Spleen (tissue), 11 donors: ENCODE measurements at regions not wholly inside any gene's neighbourhood (a gene's known extent, or its start where the extent isn't known, plus 50 kb on each side); places are given as distances from the start of the nearest gene placed in this dataset.

ENCODE experiments used
- DNase-seq: peaks from one replicate; pipeline ENCODE4 v3.0.0-alpha.2; 2020
- H3K27ac ChIP-seq, 8 donors: fragments of 200-600 bp; sonication (generic) in 7 of 8; 1 replicate in 4 of 8; 2 replicates in 4 of 8; pipeline versions ENCODE4 v1.5.0 to v1.8.0; 2016 to 2021; ENCODE audit warnings: inconsistent platforms in 4 of 8, mild to moderate bottlenecking in 4 of 8, moderate library complexity in 1 of 8
- H3K27me3 ChIP-seq, 7 donors: fragments of 200-600 bp; sonication (generic) in 6 of 7; replicated peaks in 1 of 7; 1 replicate in 4 of 7; 2 replicates in 3 of 7; pipeline versions ENCODE4 v1.5.0 to v1.8.0; 2016 to 2021; ENCODE audit warnings: inconsistent platforms in 3 of 7, mild to moderate bottlenecking in 1 of 7
- H3K36me3 ChIP-seq, 6 donors: fragments of 200-600 bp; sonication (generic) in 5 of 6; 1 replicate in 4 of 6; 2 replicates in 2 of 6; pipeline versions ENCODE4 v1.5.0 to v1.8.0; 2016 to 2021; ENCODE audit warnings: inconsistent platforms in 2 of 6
- H3K4me1 ChIP-seq, 6 donors: fragments of 200-600 bp; sonication (generic) in 5 of 6; 1 replicate in 3 of 6; 2 replicates in 3 of 6; pipeline versions ENCODE4 v1.5.0 to v1.8.0; 2016 to 2021; ENCODE audit warnings: inconsistent platforms in 3 of 6
- H3K4me3 ChIP-seq, 8 donors: fragments of 200-600 bp; sonication (generic) in 7 of 8; 1 replicate in 4 of 8; 2 replicates in 4 of 8; pipeline versions ENCODE4 v1.5.0 to v1.8.0; 2016 to 2021; ENCODE audit warnings: inconsistent platforms in 4 of 8, mild to moderate bottlenecking in 4 of 8, moderate library complexity in 2 of 8
- H3K9me3 ChIP-seq, 8 donors: fragments of 200-600 bp; sonication (generic) in 7 of 8; 1 replicate in 4 of 8; 2 replicates in 4 of 8; pipeline versions ENCODE4 v1.5.0 to v1.8.0; 2016 to 2021; ENCODE audit warnings: inconsistent platforms in 4 of 8
- POLR2A ChIP-seq, 3 donors: fragments of 450-650 bp; IDR thresholded peaks; one replicate each; pipeline ENCODE4 v1.5.1; 2017; ENCODE audit warnings: antibody characterized with exemption in 3 of 3, mild to moderate bottlenecking in 1 of 3
- POLR2AphosphoS5 ChIP-seq, 3 donors: sonication (generic); formaldehyde crosslinking; IDR thresholded peaks; one replicate each; pipeline ENCODE4 v1.5.1; 2017; ENCODE audit warnings: antibody characterized with exemption in 3 of 3
- WGBS, 5 donors: extraction: QIAGEN DNeasy Blood & Tissue Kit in 3 of 5; methylation state at CpG; one replicate each; pipeline versions ENCODE4 v1.1.5 to v1.1.7; 2013 to 2018; 5-methylcytosine and 5-hydroxymethylcytosine counted together
- intact Hi-C: fragments of 100-400 bp; cut with DNase I; formaldehyde crosslinking; loops from one replicate; pipeline ENCODE4 v1.15.0; 2023; ENCODE audit warnings: low total_unique reads
- TF ChIP-seq, protein P1 (sequence below), 11 experiments: fragments of 200-600 bp in 7 of 11; fragments of 450-650 bp in 4 of 11; sonication (generic) in 4 of 11; IDR thresholded peaks in 8 of 11; conservative IDR thresholded peaks in 3 of 11; 1 replicate in 7 of 11; 2 replicates in 4 of 11; pipeline versions ENCODE4 v1.4.0 to v1.8.0; 2016 to 2021; ENCODE audit warnings: antibody characterized with exemption in 11 of 11, inconsistent platforms in 4 of 11, mild to moderate bottlenecking in 1 of 11
- donor health status: healthy with polysubstance abuse.
- donor health status: DM: no; HTN: no; CAD: no; lungs with moderate emphysema.
- donor health status: DM: no; HTN: no; CAD: no.
- donor health status: Bipolar disorder and iron deficiency.
- donor health status: healthy.
- donor health status: DM: no; HTN: no; CAD: no.
- donor health status: DM: yes; HTN: yes; CAD: no.

DNA sequence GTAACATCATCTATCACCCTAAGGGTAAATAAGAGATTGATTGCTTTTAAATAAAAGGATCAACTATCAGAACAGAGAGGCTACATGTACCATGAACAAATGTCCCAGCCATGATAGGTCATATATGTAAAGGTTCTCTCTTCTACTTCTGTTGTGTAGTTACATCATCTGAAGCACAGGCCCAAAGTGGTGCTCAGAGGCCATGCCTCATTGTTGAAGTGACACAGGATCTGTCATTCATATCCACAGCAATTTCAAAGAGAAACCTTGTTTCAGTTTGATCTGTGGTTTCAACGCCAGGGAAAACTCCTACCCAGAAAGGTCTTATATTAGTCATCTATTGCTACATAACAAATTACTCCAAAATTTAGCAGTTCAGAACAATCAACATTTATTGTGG lies 269.2 kb upstream of the MAOA start:
- Histone ChIP-seq H3K36me3 (no peaks in the 10 kb centered on the region), H3K4me3 (no peak overlapping the region), H3K4me1 (no peaks in the 10 kb centered on the region), H3K27ac (no peak overlapping the region), H3K27me3 (peaks cover 0 to 7% (median 0%) of the 10 kb centered on the region in 7 donors), H3K9me3 (no peaks in the 10 kb centered on the region)
- TF ChIP-seq POLR2AphosphoS5 (IDR thresholded peaks at IDR 0.05): no peak
- no peak for TF ChIP-seq POLR2A (IDR thresholded peaks at IDR 0.05)
- WGBS, 5 donors: 57 to 95% (median 68%) methylated on average over 1 of the region's 1 CpG
- no peak for DNase-seq
- intact Hi-C loops: no loop called here

DNA sequence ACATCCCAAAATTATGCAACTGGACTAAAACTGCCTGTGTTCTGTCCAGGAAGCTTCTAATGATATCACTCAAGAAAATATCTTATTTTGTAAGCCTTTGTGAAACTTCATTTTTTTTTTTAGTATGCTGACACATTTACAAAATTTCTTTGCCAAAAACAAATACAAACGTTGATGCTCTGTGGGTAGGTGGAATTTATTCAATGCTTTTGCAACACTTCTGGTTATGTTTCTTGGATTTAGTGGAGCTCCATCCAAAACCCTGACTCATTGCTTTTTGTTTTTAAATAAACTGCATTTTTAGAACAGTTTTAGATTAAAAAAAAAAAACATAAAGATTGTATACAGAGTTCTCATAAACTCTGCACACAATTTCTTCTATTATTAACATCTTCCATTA lies 250.9 kb upstream of the MAOA start:
- TF ChIP-seq, protein P1, sequence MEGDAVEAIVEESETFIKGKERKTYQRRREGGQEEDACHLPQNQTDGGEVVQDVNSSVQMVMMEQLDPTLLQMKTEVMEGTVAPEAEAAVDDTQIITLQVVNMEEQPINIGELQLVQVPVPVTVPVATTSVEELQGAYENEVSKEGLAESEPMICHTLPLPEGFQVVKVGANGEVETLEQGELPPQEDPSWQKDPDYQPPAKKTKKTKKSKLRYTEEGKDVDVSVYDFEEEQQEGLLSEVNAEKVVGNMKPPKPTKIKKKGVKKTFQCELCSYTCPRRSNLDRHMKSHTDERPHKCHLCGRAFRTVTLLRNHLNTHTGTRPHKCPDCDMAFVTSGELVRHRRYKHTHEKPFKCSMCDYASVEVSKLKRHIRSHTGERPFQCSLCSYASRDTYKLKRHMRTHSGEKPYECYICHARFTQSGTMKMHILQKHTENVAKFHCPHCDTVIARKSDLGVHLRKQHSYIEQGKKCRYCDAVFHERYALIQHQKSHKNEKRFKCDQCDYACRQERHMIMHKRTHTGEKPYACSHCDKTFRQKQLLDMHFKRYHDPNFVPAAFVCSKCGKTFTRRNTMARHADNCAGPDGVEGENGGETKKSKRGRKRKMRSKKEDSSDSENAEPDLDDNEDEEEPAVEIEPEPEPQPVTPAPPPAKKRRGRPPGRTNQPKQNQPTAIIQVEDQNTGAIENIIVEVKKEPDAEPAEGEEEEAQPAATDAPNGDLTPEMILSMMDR (IDR thresholded peaks at IDR 0.05 in 8 of 11, conservative IDR thresholded peaks at IDR 0.05 in 3 of 11): no peak
- no peak for TF ChIP-seq POLR2AphosphoS5 (IDR thresholded peaks at IDR 0.05)
- no peak for TF ChIP-seq POLR2A (IDR thresholded peaks at IDR 0.05)
- 48 to 88% (median 67%) methylated on average over 1 of the region's 1 CpG for WGBS, 5 donors
- H3K9me3 ChIP-seq: no peaks in the 10 kb centered on the region
- no peak for DNase-seq
- H3K27me3 ChIP-seq: no peaks in the 10 kb centered on the region
- no peak overlapping the region for H3K27ac ChIP-seq
- no peaks in the 10 kb centered on the region for H3K4me1 ChIP-seq
- H3K36me3 ChIP-seq: no peaks in the 10 kb centered on the region
- no peak overlapping the region for H3K4me3 ChIP-seq
- intact Hi-C loops: no loop called here

DNA sequence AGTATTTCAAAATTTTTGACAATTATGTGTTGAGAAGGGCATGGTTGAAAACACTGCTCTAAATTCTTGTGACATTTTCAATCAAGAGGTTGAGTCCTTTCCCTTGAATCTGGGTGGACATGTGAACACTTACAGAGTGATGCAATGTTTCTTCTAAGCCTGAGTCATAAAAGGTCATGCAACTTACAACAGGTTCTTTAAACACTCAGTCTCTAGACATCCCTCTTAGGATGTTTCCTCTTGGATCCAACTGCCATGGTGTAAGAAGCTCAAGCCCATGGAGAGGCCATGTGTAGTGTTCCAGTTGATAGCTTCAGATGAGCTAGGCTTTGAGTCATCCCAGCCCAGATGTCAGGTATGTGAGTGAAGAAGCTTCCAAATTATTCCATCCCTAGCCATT lies 232.2 kb upstream of the MAOA start:
- H3K9me3 ChIP-seq: no peaks in the 10 kb centered on the region
- no peak overlapping the region for H3K27ac ChIP-seq
- no peak for DNase-seq
- no peak overlapping the region for H3K4me3 ChIP-seq
- intact Hi-C loops: no loop called here
- H3K27me3 ChIP-seq: peaks cover 0 to 4% (median 0%) of the 10 kb centered on the region in 7 donors
- no peaks in the 10 kb centered on the region for H3K36me3 ChIP-seq
- no peaks in the 10 kb centered on the region for H3K4me1 ChIP-seq
- TF ChIP-seq, protein P1 (IDR thresholded peaks at IDR 0.05 in 8 of 11, conservative IDR thresholded peaks at IDR 0.05 in 3 of 11): no peak

DNA sequence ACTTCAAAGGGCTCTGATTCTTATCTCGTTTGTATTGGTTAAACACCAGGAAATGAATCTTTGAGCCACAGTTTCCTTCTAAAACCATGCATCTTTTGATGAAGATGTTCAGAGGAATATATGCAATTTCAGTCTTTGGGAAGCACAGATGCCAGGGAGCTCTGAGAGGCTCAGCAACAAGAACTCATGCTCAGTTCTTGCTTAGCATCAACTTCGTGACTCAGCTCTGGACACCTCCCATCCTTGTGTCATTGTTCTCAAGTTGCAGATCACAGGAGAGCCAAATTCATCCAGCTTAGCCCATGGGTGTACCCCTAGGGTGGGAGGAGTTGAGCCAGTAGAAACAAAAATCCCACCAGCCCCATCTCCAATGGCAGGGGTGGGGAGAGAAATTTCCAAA lies 219.6 kb upstream of the MAOA start:
- no peaks in the 10 kb centered on the region for H3K36me3 ChIP-seq
- intact Hi-C loops: no loop called here
- H3K4me1 ChIP-seq: no peaks in the 10 kb centered on the region
- no peak overlapping the region for H3K27ac ChIP-seq
- TF ChIP-seq, protein P1 (IDR thresholded peaks at IDR 0.05 in 8 of 11, conservative IDR thresholded peaks at IDR 0.05 in 3 of 11): no peak
- TF ChIP-seq POLR2AphosphoS5 (IDR thresholded peaks at IDR 0.05) (no peak), POLR2A (IDR thresholded peaks at IDR 0.05) (no peak)
- H3K9me3 ChIP-seq: peaks cover 0 to 10% (median 0%) of the 10 kb centered on the region in 8 donors
- 32 to 40% (median 38%) methylated on average over 2 of the region's 2 CpGs for WGBS, 5 donors
- DNase-seq: no peak
- H3K27me3 ChIP-seq: peaks cover 0 to 6% (median 0%) of the 10 kb centered on the region in 7 donors
- H3K4me3 ChIP-seq: no peak overlapping the region

DNA sequence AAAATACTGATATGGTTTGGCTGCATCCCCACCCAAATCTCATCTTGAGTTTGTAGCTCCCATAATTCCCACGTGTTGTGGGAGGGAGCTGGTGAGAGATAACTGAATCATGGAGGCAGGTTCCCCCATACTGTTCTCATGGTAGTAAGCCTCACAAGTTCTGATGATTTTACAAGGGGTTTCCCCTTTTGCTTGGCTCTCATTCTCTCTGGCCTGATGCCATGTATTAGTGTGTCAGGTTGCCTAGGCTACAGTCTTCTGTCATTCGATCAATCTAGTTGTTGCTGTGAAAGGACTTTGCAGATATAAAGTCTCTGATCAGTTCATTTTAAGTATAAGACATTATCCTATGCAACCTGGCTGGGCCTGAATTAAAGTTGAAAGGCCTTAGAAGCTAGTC lies 209.3 kb upstream of the MAOA start:
- no peak for TF ChIP-seq POLR2A (IDR thresholded peaks at IDR 0.05)
- TF ChIP-seq, protein P1 (IDR thresholded peaks at IDR 0.05 in 8 of 11, conservative IDR thresholded peaks at IDR 0.05 in 3 of 11): no peak
- TF ChIP-seq POLR2AphosphoS5 (IDR thresholded peaks at IDR 0.05): no peak
- no peaks in the 10 kb centered on the region for H3K36me3 ChIP-seq
- 66 to 78% (median 68%) methylated on average over 2 of the region's 2 CpGs for WGBS, 5 donors
- H3K27ac ChIP-seq: no peak overlapping the region
- intact Hi-C loops: no loop called here
- H3K4me1 ChIP-seq: no peaks in the 10 kb centered on the region
- H3K27me3 ChIP-seq: peaks cover 0 to 11% (median 0%) of the 10 kb centered on the region in 7 donors
- no peak overlapping the region for H3K4me3 ChIP-seq
- H3K9me3 ChIP-seq: peaks cover under 1 to 41% (median 12%) of the 10 kb centered on the region in 8 donors
- no peak for DNase-seq
